ENCODE measurements at regions not wholly inside any gene's neighbourhood (a gene's known extent, or its start where the extent isn't known, plus 50 kb on each side); places are given as distances from the start of the nearest gene placed in this dataset.

DNA sequence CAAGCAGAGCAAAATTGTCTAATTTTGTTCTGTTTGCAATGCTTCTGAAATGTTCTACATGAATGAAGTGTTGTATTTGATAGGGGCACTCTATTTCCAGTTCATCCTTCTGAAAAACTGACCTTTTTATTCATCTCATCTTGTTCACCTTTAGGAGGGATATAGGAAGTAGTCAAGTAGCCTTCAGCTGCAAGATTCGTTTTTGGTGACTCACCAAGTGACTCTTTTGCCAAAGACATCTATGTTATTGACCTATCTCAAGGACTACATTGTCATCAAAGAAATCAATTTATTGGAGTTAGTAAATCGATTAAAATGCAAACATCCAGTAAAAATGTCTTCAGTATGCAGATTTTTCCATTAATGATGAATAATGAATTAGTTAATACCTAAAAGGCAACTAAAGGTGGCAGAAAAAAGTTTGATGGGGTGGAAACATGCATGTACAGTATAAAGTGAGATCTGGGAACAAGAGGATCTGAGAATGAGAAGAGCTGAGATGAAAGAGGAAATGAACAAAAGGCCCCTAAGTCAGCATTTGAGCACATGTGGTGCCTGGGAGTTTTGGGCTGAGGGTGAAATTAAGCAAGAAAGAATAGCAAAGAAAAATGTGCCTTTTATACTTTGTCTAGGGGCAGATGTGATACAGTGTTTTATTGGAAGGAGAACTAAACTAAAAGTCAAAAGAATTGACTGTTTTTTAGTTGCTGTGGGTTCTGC is 255.1 kb upstream of the LINC00305 start:
- no peaks in the 10 kb centered on the region for H3K4me1 ChIP-seq (ENCODE audit: insufficient read depth, low read length)
- no peak overlapping the region for H3K9ac ChIP-seq (ENCODE audit: low read length)
- no peaks in the 10 kb centered on the region for H3K27me3 ChIP-seq (ENCODE audit: control insufficient read depth in 1 of 2, insufficient read depth in 2 of 2, low read length in 2 of 2)
- no peaks in the 10 kb centered on the region for H3K9me3 ChIP-seq (ENCODE audit: low read length)
- no peak overlapping the region for H3K27ac ChIP-seq (ENCODE audit: low read depth, low read length)
- no peaks in the 10 kb centered on the region for H3K36me3 ChIP-seq (ENCODE audit: insufficient read depth, low read length)
- no peak overlapping the region for H3K4me3 ChIP-seq (ENCODE audit: low read depth in 1 of 2, low read length in 2 of 2)

DNA sequence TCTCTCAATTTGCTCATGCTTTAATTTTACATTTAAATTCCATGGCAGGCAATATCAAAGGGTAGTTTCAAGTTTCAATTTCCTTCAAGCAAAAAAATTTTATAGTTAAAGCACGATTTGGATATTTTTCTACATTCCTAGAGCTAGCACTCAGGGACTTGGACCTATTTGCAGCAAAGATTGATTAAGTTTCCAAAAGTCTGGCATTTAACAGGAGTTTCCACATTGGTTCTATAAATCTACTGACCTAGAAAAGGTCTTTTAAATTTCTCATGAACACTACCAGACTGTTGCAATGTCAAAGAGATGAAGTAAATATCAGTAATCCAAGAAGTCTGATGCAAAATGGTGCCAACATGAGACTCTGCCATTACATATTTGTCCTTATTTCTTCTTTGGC is 253.7 kb upstream of the LINC00305 start:
- Histone ChIP-seq H3K27me3 (ENCODE audit: control insufficient read depth in 1 of 2, insufficient read depth in 2 of 2, low read length in 2 of 2) (no peaks in the 10 kb centered on the region), H3K4me3 (ENCODE audit: low read depth in 1 of 2, low read length in 2 of 2) (no peak overlapping the region), H3K27ac (ENCODE audit: low read depth, low read length) (no peak overlapping the region), H3K9ac (ENCODE audit: low read length) (no peak overlapping the region), H3K9me3 (ENCODE audit: low read length) (no peaks in the 10 kb centered on the region), H3K36me3 (ENCODE audit: insufficient read depth, low read length) (no peaks in the 10 kb centered on the region), H3K4me1 (ENCODE audit: insufficient read depth, low read length) (no peaks in the 10 kb centered on the region)

DNA sequence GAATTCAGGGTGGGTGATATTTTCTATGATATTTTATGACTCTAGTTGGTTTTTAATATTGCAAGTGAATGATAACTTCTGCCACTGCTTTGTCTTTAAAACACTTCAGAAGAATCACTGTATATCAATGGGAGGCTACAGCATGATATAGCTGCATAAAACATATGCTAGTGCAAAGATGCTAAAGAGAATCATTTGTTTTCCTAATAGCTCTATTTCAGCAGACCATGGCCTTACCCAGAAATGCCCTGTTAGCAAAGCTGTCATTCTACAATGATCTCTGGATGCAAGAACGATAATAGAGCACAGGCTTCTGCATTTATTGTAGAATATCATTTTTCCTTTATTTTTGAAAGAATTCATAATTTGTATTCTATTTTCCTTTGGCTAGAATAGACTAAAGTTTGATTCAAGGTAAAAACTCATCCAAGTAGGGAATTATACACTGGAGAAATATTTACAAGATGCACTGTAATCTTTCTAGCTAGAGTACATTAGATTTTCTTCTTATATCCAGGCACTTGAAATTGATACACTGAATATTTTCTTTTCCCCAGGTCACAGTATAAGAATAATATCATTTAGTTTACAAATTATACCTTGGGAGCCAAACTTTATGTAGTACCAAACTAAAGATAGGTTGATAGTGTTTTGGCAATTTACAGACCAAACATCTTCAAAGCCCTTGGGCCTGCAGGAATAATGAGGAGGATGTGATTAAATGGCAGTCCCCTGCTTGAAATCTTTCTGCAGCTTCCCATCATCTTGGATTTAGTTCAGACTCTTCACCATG is 252.6 kb upstream of the LINC00305 start:
- Histone ChIP-seq H3K4me3 (ENCODE audit: low read depth in 1 of 2, low read length in 2 of 2) (no peak overlapping the region), H3K27me3 (ENCODE audit: control insufficient read depth in 1 of 2, insufficient read depth in 2 of 2, low read length in 2 of 2) (no peaks in the 10 kb centered on the region), H3K9me3 (ENCODE audit: low read length) (no peaks in the 10 kb centered on the region), H3K4me1 (ENCODE audit: insufficient read depth, low read length) (no peaks in the 10 kb centered on the region), H3K36me3 (ENCODE audit: insufficient read depth, low read length) (no peaks in the 10 kb centered on the region), H3K27ac (ENCODE audit: low read depth, low read length) (no peak overlapping the region), H3K9ac (ENCODE audit: low read length) (no peak overlapping the region)

DNA sequence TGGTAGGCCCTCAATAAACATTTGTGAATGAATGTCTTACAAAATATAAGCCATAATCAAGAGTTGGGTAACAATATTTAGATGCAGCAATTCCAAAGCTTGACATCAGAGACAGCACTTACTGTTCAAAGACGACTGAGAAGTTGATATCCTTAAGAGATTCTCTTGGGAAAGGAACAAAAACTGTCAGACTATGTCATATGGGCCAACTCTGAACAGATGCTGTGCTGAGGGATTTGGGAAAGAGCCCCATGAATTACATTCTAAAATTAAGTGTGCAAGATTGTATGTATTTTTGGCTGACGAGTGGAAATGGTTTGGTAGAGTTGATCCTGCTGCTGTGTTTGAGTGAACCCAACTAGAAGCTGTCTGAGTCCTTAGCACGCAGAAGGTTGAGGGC is 250.7 kb upstream of the LINC00305 start:
- Histone ChIP-seq H3K9ac (ENCODE audit: low read length) (no peak overlapping the region), H3K4me1 (ENCODE audit: insufficient read depth, low read length) (no peaks in the 10 kb centered on the region), H3K9me3 (ENCODE audit: low read length) (no peaks in the 10 kb centered on the region), H3K36me3 (ENCODE audit: insufficient read depth, low read length) (no peaks in the 10 kb centered on the region), H3K27me3 (ENCODE audit: control insufficient read depth in 1 of 2, insufficient read depth in 2 of 2, low read length in 2 of 2) (no peaks in the 10 kb centered on the region), H3K4me3 (ENCODE audit: low read depth in 1 of 2, low read length in 2 of 2) (no peak overlapping the region), H3K27ac (ENCODE audit: low read depth, low read length) (no peak overlapping the region)

DNA sequence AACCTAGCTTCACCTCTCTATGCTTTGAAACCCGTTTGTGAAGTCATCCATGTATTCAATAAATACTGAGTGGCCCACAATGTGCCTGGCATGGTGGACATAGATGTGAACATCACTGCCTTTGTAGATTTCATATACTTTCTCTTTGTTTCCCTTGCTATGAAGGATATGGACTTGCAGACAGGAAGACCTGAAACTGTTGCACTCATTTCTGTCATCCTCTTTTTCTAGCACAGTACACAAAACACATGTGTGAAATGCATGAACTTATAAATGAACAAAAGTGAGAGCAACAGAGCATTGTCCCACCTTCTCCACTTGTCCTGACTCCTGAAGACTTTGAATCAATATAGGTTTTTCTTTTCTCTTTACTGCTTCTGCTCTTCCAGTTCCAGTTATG is 249.4 kb upstream of the LINC00305 start:
- H3K4me3 ChIP-seq (ENCODE audit: low read depth in 1 of 2, low read length in 2 of 2): no peak overlapping the region
- H3K9me3 ChIP-seq (ENCODE audit: low read length): no peaks in the 10 kb centered on the region
- no peak overlapping the region for H3K27ac ChIP-seq (ENCODE audit: low read depth, low read length)
- H3K9ac ChIP-seq (ENCODE audit: low read length): no peak overlapping the region
- H3K27me3 ChIP-seq (ENCODE audit: control insufficient read depth in 1 of 2, insufficient read depth in 2 of 2, low read length in 2 of 2): no peaks in the 10 kb centered on the region
- H3K4me1 ChIP-seq (ENCODE audit: insufficient read depth, low read length): no peaks in the 10 kb centered on the region
- no peaks in the 10 kb centered on the region for H3K36me3 ChIP-seq (ENCODE audit: insufficient read depth, low read length)

DNA sequence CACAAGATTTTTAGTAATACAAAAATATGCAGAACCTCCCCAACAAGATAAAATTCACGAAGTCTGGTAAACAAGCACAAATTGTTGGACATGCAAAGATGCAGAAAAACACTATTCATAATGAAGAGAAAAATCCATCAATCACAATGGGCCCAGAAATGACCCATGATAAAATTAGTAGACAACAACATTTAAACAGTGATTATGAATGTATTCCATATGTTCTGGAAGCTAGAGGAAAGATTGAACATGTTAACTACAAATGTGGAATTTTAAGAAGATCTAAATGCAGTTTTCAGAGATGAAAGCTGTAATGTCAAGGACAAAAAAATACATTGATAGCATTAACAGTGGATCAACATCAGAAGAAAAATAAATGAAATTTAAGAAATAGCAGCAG is 243.3 kb upstream of the LINC00305 start:
- Histone ChIP-seq H3K27ac (ENCODE audit: low read depth, low read length) (no peak overlapping the region), H3K4me3 (ENCODE audit: low read depth in 1 of 2, low read length in 2 of 2) (no peak overlapping the region), H3K36me3 (ENCODE audit: insufficient read depth, low read length) (no peaks in the 10 kb centered on the region), H3K27me3 (ENCODE audit: control insufficient read depth in 1 of 2, insufficient read depth in 2 of 2, low read length in 2 of 2) (no peaks in the 10 kb centered on the region), H3K9me3 (ENCODE audit: low read length) (no peaks in the 10 kb centered on the region), H3K4me1 (ENCODE audit: insufficient read depth, low read length) (no peaks in the 10 kb centered on the region), H3K9ac (ENCODE audit: low read length) (no peak overlapping the region)

DNA sequence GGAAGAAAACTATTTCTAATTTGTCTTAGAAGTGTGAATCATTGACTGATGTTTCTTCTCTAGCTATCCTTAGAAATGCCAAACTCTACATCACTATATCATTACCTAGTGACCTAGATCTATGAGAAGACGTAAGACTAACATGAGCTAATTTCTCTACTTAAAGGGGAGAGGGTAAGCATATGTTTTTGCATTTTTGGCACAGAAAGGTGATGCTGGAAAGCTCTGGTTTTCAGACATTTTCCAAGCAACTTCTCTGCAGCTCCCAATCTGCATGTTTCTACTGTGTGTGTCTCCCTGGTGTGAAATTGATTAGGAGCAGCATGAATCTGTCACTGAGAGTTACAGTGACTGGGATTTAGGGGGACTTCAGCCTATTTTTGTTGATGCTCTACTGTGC is 235.2 kb upstream of the LINC00305 start:
- no peak overlapping the region for H3K27ac ChIP-seq (ENCODE audit: low read depth, low read length)
- H3K9ac ChIP-seq (ENCODE audit: low read length): no peak overlapping the region
- H3K4me1 ChIP-seq (ENCODE audit: insufficient read depth, low read length): no peaks in the 10 kb centered on the region
- H3K27me3 ChIP-seq (ENCODE audit: control insufficient read depth in 1 of 2, insufficient read depth in 2 of 2, low read length in 2 of 2): no peaks in the 10 kb centered on the region
- no peaks in the 10 kb centered on the region for H3K9me3 ChIP-seq (ENCODE audit: low read length)
- no peaks in the 10 kb centered on the region for H3K36me3 ChIP-seq (ENCODE audit: insufficient read depth, low read length)
- no peak overlapping the region for H3K4me3 ChIP-seq (ENCODE audit: low read depth in 1 of 2, low read length in 2 of 2)

DNA sequence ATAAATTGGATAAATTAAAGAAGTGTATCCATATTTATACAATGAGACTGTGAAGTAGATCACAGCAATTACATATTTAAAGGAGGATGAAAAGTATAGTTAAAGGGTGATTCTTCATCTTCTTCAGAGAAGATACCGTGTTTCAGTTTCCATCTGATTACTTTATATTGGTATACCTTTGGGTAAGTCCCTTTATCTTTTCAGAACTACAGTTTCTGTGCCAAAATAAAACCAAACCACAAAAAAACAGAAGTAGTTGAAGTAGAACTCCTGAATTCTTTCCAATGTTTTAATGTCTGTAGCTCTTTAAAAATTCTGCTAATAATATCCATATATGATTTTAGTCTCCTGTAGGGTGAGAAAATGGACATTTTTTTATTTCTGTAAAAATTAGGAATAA is 231.2 kb upstream of the LINC00305 start:
- H3K4me1 ChIP-seq (ENCODE audit: insufficient read depth, low read length): no peaks in the 10 kb centered on the region
- H3K36me3 ChIP-seq (ENCODE audit: insufficient read depth, low read length): no peaks in the 10 kb centered on the region
- H3K27ac ChIP-seq (ENCODE audit: low read depth, low read length): no peak overlapping the region
- H3K27me3 ChIP-seq (ENCODE audit: control insufficient read depth in 1 of 2, insufficient read depth in 2 of 2, low read length in 2 of 2): no peaks in the 10 kb centered on the region
- no peak overlapping the region for H3K4me3 ChIP-seq (ENCODE audit: low read depth in 1 of 2, low read length in 2 of 2)
- H3K9ac ChIP-seq (ENCODE audit: low read length): no peak overlapping the region
- H3K9me3 ChIP-seq (ENCODE audit: low read length): no peaks in the 10 kb centered on the region

DNA sequence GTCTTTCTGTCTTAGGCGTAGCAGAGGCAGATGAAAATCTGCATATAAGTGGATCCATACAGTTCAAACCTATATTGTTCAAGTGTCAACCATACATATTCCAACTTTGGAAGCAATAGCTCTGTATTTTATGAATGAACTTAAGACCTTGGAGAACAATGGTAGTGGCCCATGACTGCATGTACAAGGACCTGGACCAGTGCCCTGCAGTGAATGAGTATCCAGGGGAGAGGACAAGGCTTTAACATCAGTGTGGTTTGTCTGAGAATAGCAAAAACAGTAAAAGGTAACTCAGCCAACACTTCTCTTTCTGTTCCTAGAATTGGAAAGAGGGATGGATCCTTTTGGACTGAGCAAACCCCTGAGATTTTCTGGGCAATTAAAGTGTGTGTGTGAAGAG is 230.8 kb upstream of the LINC00305 start:
- Histone ChIP-seq H3K9me3 (ENCODE audit: low read length) (no peaks in the 10 kb centered on the region), H3K27me3 (ENCODE audit: control insufficient read depth in 1 of 2, insufficient read depth in 2 of 2, low read length in 2 of 2) (no peaks in the 10 kb centered on the region), H3K9ac (ENCODE audit: low read length) (no peak overlapping the region), H3K4me3 (ENCODE audit: low read depth in 1 of 2, low read length in 2 of 2) (no peak overlapping the region), H3K36me3 (ENCODE audit: insufficient read depth, low read length) (no peaks in the 10 kb centered on the region), H3K27ac (ENCODE audit: low read depth, low read length) (no peak overlapping the region), H3K4me1 (ENCODE audit: insufficient read depth, low read length) (no peaks in the 10 kb centered on the region)

DNA sequence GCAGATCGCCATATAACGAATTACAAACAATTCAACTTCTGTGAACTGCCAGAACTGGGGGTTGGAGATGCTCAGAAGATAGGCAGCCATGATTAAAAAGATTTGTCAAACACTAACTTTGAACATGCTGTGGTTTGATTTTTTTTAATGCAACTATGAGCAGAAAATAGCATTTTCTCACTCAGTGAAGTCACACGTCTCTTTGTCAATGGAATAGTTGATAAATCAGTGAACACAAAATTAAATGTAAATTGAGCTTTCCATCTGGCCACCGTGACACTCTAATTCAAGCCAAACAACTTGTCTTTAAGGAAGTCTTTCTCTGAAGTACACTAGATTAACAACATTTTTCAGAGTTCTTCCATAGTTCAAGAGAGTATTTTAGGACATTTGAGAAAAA is 228.6 kb upstream of the LINC00305 start:
- Histone ChIP-seq H3K4me3 (ENCODE audit: low read depth in 1 of 2, low read length in 2 of 2) (no peak overlapping the region), H3K9me3 (ENCODE audit: low read length) (no peaks in the 10 kb centered on the region), H3K36me3 (ENCODE audit: insufficient read depth, low read length) (no peaks in the 10 kb centered on the region), H3K27me3 (ENCODE audit: control insufficient read depth in 1 of 2, insufficient read depth in 2 of 2, low read length in 2 of 2) (no peaks in the 10 kb centered on the region), H3K27ac (ENCODE audit: low read depth, low read length) (no peak overlapping the region), H3K4me1 (ENCODE audit: insufficient read depth, low read length) (no peaks in the 10 kb centered on the region), H3K9ac (ENCODE audit: low read length) (no peak overlapping the region)

DNA sequence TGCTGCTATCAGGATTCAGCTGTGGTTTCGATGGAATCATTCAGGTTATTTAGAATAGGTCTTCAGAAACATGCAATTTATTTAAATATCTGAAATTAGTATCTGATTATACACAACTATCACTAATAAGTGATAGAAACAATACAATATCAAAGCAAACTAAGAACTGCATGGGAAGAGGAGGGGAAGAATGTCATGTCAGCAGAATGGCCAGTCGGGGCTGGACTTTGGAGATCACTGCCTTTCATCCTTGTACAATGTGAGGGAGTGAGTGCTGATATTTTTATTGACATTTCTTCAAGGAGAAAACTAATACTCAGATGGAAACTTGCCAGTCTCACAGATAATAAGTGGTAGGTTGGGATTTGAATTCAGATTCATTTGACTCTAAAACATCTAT is 224.0 kb upstream of the LINC00305 start:
- no peaks in the 10 kb centered on the region for H3K27me3 ChIP-seq (ENCODE audit: control insufficient read depth in 1 of 2, insufficient read depth in 2 of 2, low read length in 2 of 2)
- H3K27ac ChIP-seq (ENCODE audit: low read depth, low read length): no peak overlapping the region
- H3K9me3 ChIP-seq (ENCODE audit: low read length): no peaks in the 10 kb centered on the region
- no peak overlapping the region for H3K4me3 ChIP-seq (ENCODE audit: low read depth in 1 of 2, low read length in 2 of 2)
- H3K4me1 ChIP-seq (ENCODE audit: insufficient read depth, low read length): no peaks in the 10 kb centered on the region
- H3K36me3 ChIP-seq (ENCODE audit: insufficient read depth, low read length): no peaks in the 10 kb centered on the region
- no peak overlapping the region for H3K9ac ChIP-seq (ENCODE audit: low read length)

All from muscle layer of colon (tissue), 2 donors.